ENCODE measurements at regions not wholly inside any gene's neighbourhood (a gene's known extent, or its start where the extent isn't known, plus 50 kb on each side); places are given as distances from the start of the nearest gene placed in this dataset.

GRCh38 chr10:31742255-31742654, 186.4 kb downstream of the ARHGAP12 start:
- Histone ChIP-seq H3K4me3 (no peak overlapping the region), H3K27me3 (no peaks in the 10 kb centered on the region), H3K9me3 (no peaks in the 10 kb centered on the region), H3K27ac (replicated peaks in 1 of 4) (no peak overlapping the region), H3K36me3 (no peaks in the 10 kb centered on the region), H3K4me1 (peaks cover 0 to 9% (median 2%) of the 10 kb centered on the region in 4 donors)
- DNase-seq (ENCODE audit: extremely low spot score): no peak
- intact Hi-C loops (cut with DNase I): no loop called here
- TF ChIP-seq POLR2A (IDR thresholded peaks at IDR 0.05; ENCODE audit: low read depth) (no peak), EP300 (IDR thresholded peaks at IDR 0.05) (no peak), POLR2AphosphoS5 (IDR thresholded peaks at IDR 0.05) (no peak), CTCF (IDR thresholded peaks at IDR 0.05) (no peak)
- WGBS: 100% methylated on average over 1 of the region's 1 CpG

- no peak for DNase-seq (ENCODE audit: extremely low spot score)
- peaks cover 0 to 9% (median 2%) of the 10 kb centered on the region in 4 donors for H3K4me1 ChIP-seq
- no peak for TF ChIP-seq CTCF (IDR thresholded peaks at IDR 0.05)
- TF ChIP-seq POLR2A (IDR thresholded peaks at IDR 0.05; ENCODE audit: low read depth): no peak
- TF ChIP-seq EP300 (IDR thresholded peaks at IDR 0.05): no peak
- TF ChIP-seq POLR2AphosphoS5 (IDR thresholded peaks at IDR 0.05): no peak
- H3K4me3 ChIP-seq: no peak overlapping the region
- peaks cover 0 to 5% (median 0%) of the 10 kb centered on the region in 4 donors for H3K9me3 ChIP-seq
- H3K27ac ChIP-seq (replicated peaks in 1 of 4): no peak overlapping the region
- no peaks in the 10 kb centered on the region for H3K36me3 ChIP-seq
- no peaks in the 10 kb centered on the region for H3K27me3 ChIP-seq
- intact Hi-C loops (cut with DNase I): no loop called here
These were observed 187.2 kb downstream of the ARHGAP12 start for GRCh38 chr10:31741473-31741872.

GRCh38 chr10:31739711-31740110, 188.9 kb downstream of the ARHGAP12 start:
- Histone ChIP-seq H3K4me1 (no peaks in the 10 kb centered on the region), H3K36me3 (no peaks in the 10 kb centered on the region), H3K9me3 (peaks cover 0 to 6% (median 0%) of the 10 kb centered on the region in 4 donors), H3K27me3 (no peaks in the 10 kb centered on the region), H3K27ac (replicated peaks in 1 of 4) (no peak overlapping the region), H3K4me3 (no peak overlapping the region)
- DNase-seq (ENCODE audit: extremely low spot score): no peak
- TF ChIP-seq POLR2A (IDR thresholded peaks at IDR 0.05; ENCODE audit: low read depth) (no peak), CTCF (IDR thresholded peaks at IDR 0.05) (no peak), EP300 (IDR thresholded peaks at IDR 0.05) (no peak), POLR2AphosphoS5 (IDR thresholded peaks at IDR 0.05) (no peak)
- 71% methylated on average over 1 of the region's 1 CpG for WGBS
- intact Hi-C loops (cut with DNase I): no loop called here

GRCh38 chr10:31739146-31739545, 189.5 kb downstream of the ARHGAP12 start:
- WGBS: 77% methylated on average over 2 of the region's 2 CpGs
- no peaks in the 10 kb centered on the region for H3K4me1 ChIP-seq
- H3K27ac ChIP-seq (replicated peaks in 1 of 4): no peak overlapping the region
- peaks cover 0 to 6% (median 0%) of the 10 kb centered on the region in 4 donors for H3K9me3 ChIP-seq
- H3K4me3 ChIP-seq: no peak overlapping the region
- H3K27me3 ChIP-seq: no peaks in the 10 kb centered on the region
- no peak for DNase-seq (ENCODE audit: extremely low spot score)
- intact Hi-C loops (cut with DNase I): no loop called here
- H3K36me3 ChIP-seq: no peaks in the 10 kb centered on the region
- TF ChIP-seq POLR2AphosphoS5 (IDR thresholded peaks at IDR 0.05): no peak
- no peak for TF ChIP-seq CTCF (IDR thresholded peaks at IDR 0.05)
- no peak for TF ChIP-seq EP300 (IDR thresholded peaks at IDR 0.05)
- TF ChIP-seq POLR2A (IDR thresholded peaks at IDR 0.05; ENCODE audit: low read depth): no peak

- intact Hi-C loops (cut with DNase I): no loop called here
- no peak for TF ChIP-seq POLR2AphosphoS5 (IDR thresholded peaks at IDR 0.05)
- TF ChIP-seq EP300 (IDR thresholded peaks at IDR 0.05): no peak
- TF ChIP-seq POLR2A (IDR thresholded peaks at IDR 0.05; ENCODE audit: low read depth): no peak
- no peak for TF ChIP-seq CTCF (IDR thresholded peaks at IDR 0.05)
These were observed 196.9 kb downstream of the ARHGAP12 start for GRCh38 chr10:31731711-31732110.

More at GRCh38 chr10:31731711-31732110, 196.9 kb downstream of the ARHGAP12 start:
- H3K9me3 ChIP-seq: peaks cover 0 to 4% (median 0%) of the 10 kb centered on the region in 4 donors
- no peak overlapping the region for H3K4me3 ChIP-seq
- H3K27ac ChIP-seq (replicated peaks in 1 of 4): no peak overlapping the region
- no peak for DNase-seq (ENCODE audit: extremely low spot score)
- no peaks in the 10 kb centered on the region for H3K36me3 ChIP-seq
- H3K4me1 ChIP-seq: no peaks in the 10 kb centered on the region
- H3K27me3 ChIP-seq: no peaks in the 10 kb centered on the region
- 76% methylated on average over 1 of the region's 1 CpG for WGBS

Measured in esophagus muscularis mucosa (tissue), 4 donors.